ENCODE measurements at regions not wholly inside any gene's neighbourhood (a gene's known extent, or its start where the extent isn't known, plus 50 kb on each side); places are given as distances from the start of the nearest gene placed in this dataset.

GRCh38 chr1:199646761-199647160 lies 380.7 kb upstream of the NR5A2 start:
- Histone ChIP-seq H2AFZ (ENCODE audit: low read depth, low read length) (no peak overlapping the region), H3K4me3 (ENCODE audit: insufficient read depth in 1 of 2, low read depth in 1 of 2, low read length in 2 of 2) (no peak overlapping the region), H2BK5ac (ENCODE audit: low read depth, low read length, poor library complexity, severe bottlenecking) (no peak overlapping the region), H2BK120ac (ENCODE audit: low read depth, low read length) (no peak overlapping the region), H2AK5ac (ENCODE audit: low read length, severe bottlenecking) (no peak overlapping the region), H4K91ac (ENCODE audit: low read length) (no peak overlapping the region), H4K8ac (ENCODE audit: low read length) (no peak overlapping the region), H3K79me1 (replicated peaks; ENCODE audit: low read length, poor library complexity, severe bottlenecking) (no peaks in the 10 kb centered on the region), H2BK15ac (ENCODE audit: low read depth, poor library complexity, severe bottlenecking) (no peak overlapping the region), H3K27ac (ENCODE audit: low read length, poor library complexity, severe bottlenecking) (no peak overlapping the region), H3K4me1 (ENCODE audit: control insufficient read depth, insufficient read depth, low read depth, low read length) (peaks cover 2% of the 10 kb centered on the region), H2BK12ac (ENCODE audit: low read length in 2 of 2) (no peak overlapping the region), H3K4me2 (ENCODE audit: low read length, poor library complexity, severe bottlenecking) (no peak overlapping the region), H3K36me3 (ENCODE audit: control insufficient read depth in 1 of 2, insufficient read depth in 2 of 2, low read depth in 1 of 2, low read length in 2 of 2) (no peaks in the 10 kb centered on the region), H3K18ac (ENCODE audit: low read depth in 1 of 2, low read length in 2 of 2) (no peak overlapping the region), H3K4ac (ENCODE audit: low read depth in 1 of 2, low read length in 2 of 2) (no peak overlapping the region), H3K14ac (ENCODE audit: low read length in 2 of 2) (no peak overlapping the region), H3K9ac (ENCODE audit: low read length) (no peak overlapping the region), H3K27me3 (ENCODE audit: control insufficient read depth in 1 of 2, insufficient read depth in 1 of 2, low read length in 2 of 2) (no peaks in the 10 kb centered on the region), H3K23ac (ENCODE audit: low read length in 2 of 2) (no peak overlapping the region), H3K9me3 (ENCODE audit: control insufficient read depth, low read length) (no peaks in the 10 kb centered on the region)
- no peak for DNase-seq
- 93% methylated on average over 2 of the region's 2 CpGs for WGBS

- H3K14ac ChIP-seq (ENCODE audit: low read length in 2 of 2) = no peak overlapping the region
- no peak overlapping the region for H3K4me3 ChIP-seq (ENCODE audit: insufficient read depth in 1 of 2, low read depth in 1 of 2, low read length in 2 of 2)
- H3K9me3 ChIP-seq (ENCODE audit: control insufficient read depth, low read length) = no peaks in the 10 kb centered on the region
- no peaks in the 10 kb centered on the region for H3K79me1 ChIP-seq (replicated peaks; ENCODE audit: low read length, poor library complexity, severe bottlenecking)
- no peaks in the 10 kb centered on the region for H3K27me3 ChIP-seq (ENCODE audit: control insufficient read depth in 1 of 2, insufficient read depth in 1 of 2, low read length in 2 of 2)
- no peak for DNase-seq
- H2BK5ac ChIP-seq (ENCODE audit: low read depth, low read length, poor library complexity, severe bottlenecking) = no peak overlapping the region
- no peak overlapping the region for H2BK120ac ChIP-seq (ENCODE audit: low read depth, low read length)
- no peak overlapping the region for H3K4me2 ChIP-seq (ENCODE audit: low read length, poor library complexity, severe bottlenecking)
- H4K91ac ChIP-seq (ENCODE audit: low read length) = no peak overlapping the region
- no peak overlapping the region for H3K23ac ChIP-seq (ENCODE audit: low read length in 2 of 2)
- H3K36me3 ChIP-seq (ENCODE audit: control insufficient read depth in 1 of 2, insufficient read depth in 2 of 2, low read depth in 1 of 2, low read length in 2 of 2) = no peaks in the 10 kb centered on the region
- H2AFZ ChIP-seq (ENCODE audit: low read depth, low read length) = no peak overlapping the region
- no peak overlapping the region for H2BK15ac ChIP-seq (ENCODE audit: low read depth, poor library complexity, severe bottlenecking)
- no peak overlapping the region for H3K18ac ChIP-seq (ENCODE audit: low read depth in 1 of 2, low read length in 2 of 2)
- H2BK12ac ChIP-seq (ENCODE audit: low read length in 2 of 2) = no peak overlapping the region
- H3K9ac ChIP-seq (ENCODE audit: low read length) = no peak overlapping the region
- H2AK5ac ChIP-seq (ENCODE audit: low read length, severe bottlenecking) = no peak overlapping the region
- H3K4me1 ChIP-seq (ENCODE audit: control insufficient read depth, insufficient read depth, low read depth, low read length) = no peaks in the 10 kb centered on the region
- H3K4ac ChIP-seq (ENCODE audit: low read depth in 1 of 2, low read length in 2 of 2) = no peak overlapping the region
- H3K27ac ChIP-seq (ENCODE audit: low read length, poor library complexity, severe bottlenecking) = no peak overlapping the region
- H4K8ac ChIP-seq (ENCODE audit: low read length) = no peak overlapping the region
- WGBS = 100% methylated on average over 1 of the region's 3 CpGs
Measured at GRCh38 chr1:199657449-199657848, 370.1 kb upstream of the NR5A2 start.

- H3K36me3 ChIP-seq (ENCODE audit: control insufficient read depth in 1 of 2, insufficient read depth in 2 of 2, low read depth in 1 of 2, low read length in 2 of 2) = no peaks in the 10 kb centered on the region
- H2AFZ ChIP-seq (ENCODE audit: low read depth, low read length) = no peak overlapping the region
- no peak overlapping the region for H3K9ac ChIP-seq (ENCODE audit: low read length)
- no peaks in the 10 kb centered on the region for H3K79me1 ChIP-seq (replicated peaks; ENCODE audit: low read length, poor library complexity, severe bottlenecking)
- no peak overlapping the region for H2BK120ac ChIP-seq (ENCODE audit: low read depth, low read length)
- H3K9me3 ChIP-seq (ENCODE audit: control insufficient read depth, low read length) = no peaks in the 10 kb centered on the region
- 75% methylated on average over 1 of the region's 2 CpGs for WGBS
- H2BK12ac ChIP-seq (ENCODE audit: low read length in 2 of 2) = no peak overlapping the region
- H3K14ac ChIP-seq (ENCODE audit: low read length in 2 of 2) = no peak overlapping the region
- no peak overlapping the region for H3K4me2 ChIP-seq (ENCODE audit: low read length, poor library complexity, severe bottlenecking)
- no peak overlapping the region for H3K27ac ChIP-seq (ENCODE audit: low read length, poor library complexity, severe bottlenecking)
- no peak overlapping the region for H3K4ac ChIP-seq (ENCODE audit: low read depth in 1 of 2, low read length in 2 of 2)
- no peaks in the 10 kb centered on the region for H3K27me3 ChIP-seq (ENCODE audit: control insufficient read depth in 1 of 2, insufficient read depth in 1 of 2, low read length in 2 of 2)
- H3K4me1 ChIP-seq (ENCODE audit: control insufficient read depth, insufficient read depth, low read depth, low read length) = no peaks in the 10 kb centered on the region
- no peak overlapping the region for H3K18ac ChIP-seq (ENCODE audit: low read depth in 1 of 2, low read length in 2 of 2)
- DNase-seq = no peak
- H4K91ac ChIP-seq (ENCODE audit: low read length) = no peak overlapping the region
- H3K4me3 ChIP-seq (ENCODE audit: insufficient read depth in 1 of 2, low read depth in 1 of 2, low read length in 2 of 2) = no peak overlapping the region
- no peak overlapping the region for H4K8ac ChIP-seq (ENCODE audit: low read length)
- no peak overlapping the region for H2BK15ac ChIP-seq (ENCODE audit: low read depth, poor library complexity, severe bottlenecking)
- H3K23ac ChIP-seq (ENCODE audit: low read length in 2 of 2) = no peak overlapping the region
- H2BK5ac ChIP-seq (ENCODE audit: low read depth, low read length, poor library complexity, severe bottlenecking) = no peak overlapping the region
- no peak overlapping the region for H2AK5ac ChIP-seq (ENCODE audit: low read length, severe bottlenecking)
Measured at GRCh38 chr1:199660071-199660470, 367.4 kb upstream of the NR5A2 start.

GRCh38 chr1:199665371-199665770 lies 362.1 kb upstream of the NR5A2 start:
- Histone ChIP-seq H3K36me3 (ENCODE audit: control insufficient read depth in 1 of 2, insufficient read depth in 2 of 2, low read depth in 1 of 2, low read length in 2 of 2) (no peaks in the 10 kb centered on the region), H3K23ac (ENCODE audit: low read length in 2 of 2) (no peak overlapping the region), H3K4ac (ENCODE audit: low read depth in 1 of 2, low read length in 2 of 2) (no peak overlapping the region), H2BK120ac (ENCODE audit: low read depth, low read length) (no peak overlapping the region), H3K9me3 (ENCODE audit: control insufficient read depth, low read length) (no peaks in the 10 kb centered on the region), H3K27ac (ENCODE audit: low read length, poor library complexity, severe bottlenecking) (no peak overlapping the region), H3K27me3 (ENCODE audit: control insufficient read depth in 1 of 2, insufficient read depth in 1 of 2, low read length in 2 of 2) (no peaks in the 10 kb centered on the region), H3K18ac (ENCODE audit: low read depth in 1 of 2, low read length in 2 of 2) (no peak overlapping the region), H3K9ac (ENCODE audit: low read length) (no peak overlapping the region), H3K79me1 (replicated peaks; ENCODE audit: low read length, poor library complexity, severe bottlenecking) (no peaks in the 10 kb centered on the region), H2BK5ac (ENCODE audit: low read depth, low read length, poor library complexity, severe bottlenecking) (no peak overlapping the region), H3K4me1 (ENCODE audit: control insufficient read depth, insufficient read depth, low read depth, low read length) (no peaks in the 10 kb centered on the region), H2AFZ (ENCODE audit: low read depth, low read length) (no peak overlapping the region), H2BK15ac (ENCODE audit: low read depth, poor library complexity, severe bottlenecking) (no peak overlapping the region), H3K14ac (ENCODE audit: low read length in 2 of 2) (no peak overlapping the region), H3K4me3 (ENCODE audit: insufficient read depth in 1 of 2, low read depth in 1 of 2, low read length in 2 of 2) (no peak overlapping the region), H4K8ac (ENCODE audit: low read length) (no peak overlapping the region), H2BK12ac (ENCODE audit: low read length in 2 of 2) (no peak overlapping the region), H4K91ac (ENCODE audit: low read length) (no peak overlapping the region), H2AK5ac (ENCODE audit: low read length, severe bottlenecking) (no peak overlapping the region), H3K4me2 (ENCODE audit: low read length, poor library complexity, severe bottlenecking) (no peak overlapping the region)
- DNase-seq = no peak
- WGBS = 33% methylated on average over 1 of the region's 1 CpG

All from mesenchymal stem cell (in vitro differentiated cells and primary cell).